Hematopoietic multipotent progenitor cell treated with erythropoietin and hydrocortisone succinate and interleukin-3 and kit ligand, for 8 days (in vitro differentiated cells): ENCODE measurements at regions not wholly inside any gene's neighbourhood (a gene's known extent, or its start where the extent isn't known, plus 50 kb on each side); places are given as distances from the start of the nearest gene placed in this dataset.
"Not testable (repeated sequence)": the region's sequence is repeated elsewhere in the genome, so short reads cannot be mapped to it uniquely, and the experiment has no call there.

Source experiments
- DNase-seq: peaks from one replicate; pipeline ENCODE4 v3.0.0-alpha.2; 2015

- DNase-seq: no peak
Observed at GRCh38 chr5:171543148-171543815, 123.8 kb downstream of the FGF18 start.

- no peak for DNase-seq
Observed at GRCh38 chr5:171544913-171545765, 125.7 kb downstream of the FGF18 start.

- no peak for DNase-seq
Observed at GRCh38 chr5:171549274-171549673, 129.8 kb downstream of the FGF18 start.

- not testable (repeated sequence) for DNase-seq
Observed at GRCh38 chr5:171553817-171554216, 134.4 kb downstream of the FGF18 start.

- no peak for DNase-seq
Observed at GRCh38 chr5:171555160-171555559, 135.7 kb downstream of the FGF18 start.

GRCh38 chr5:171562822-171563221 lies 143.4 kb downstream of the FGF18 start:
- no peak for DNase-seq

- no peak for DNase-seq
Observed at GRCh38 chr5:171568389-171568788, 148.9 kb downstream of the FGF18 start.

- no peak for DNase-seq
Observed at GRCh38 chr5:171569065-171569712, 149.7 kb downstream of the FGF18 start.

- DNase-seq: no peak
Observed at GRCh38 chr5:171570244-171570825, 150.9 kb downstream of the FGF18 start.

- no peak for DNase-seq
Observed at GRCh38 chr5:171571663-171572062, 152.2 kb downstream of the FGF18 start.

- no peak for DNase-seq
Observed at GRCh38 chr5:171573021-171573420, 153.6 kb downstream of the FGF18 start.

GRCh38 chr5:171573451-171574225 lies 154.2 kb downstream of the FGF18 start:
- no peak for DNase-seq

GRCh38 chr5:171574376-171574775 lies 154.9 kb downstream of the FGF18 start:
- DNase-seq: no peak

GRCh38 chr5:171575386-171575785 lies 155.9 kb downstream of the FGF18 start:
- no peak for DNase-seq

GRCh38 chr5:171575808-171576207 lies 156.4 kb downstream of the FGF18 start:
- no peak for DNase-seq

GRCh38 chr5:171577042-171577758 lies 157.8 kb downstream of the FGF18 start:
- no peak for DNase-seq

- DNase-seq: no peak
Observed at GRCh38 chr5:171578049-171578828, 158.8 kb downstream of the FGF18 start.

- no peak for DNase-seq
Observed at GRCh38 chr5:171578829-171579491, 159.5 kb downstream of the FGF18 start.

- DNase-seq: no peak
Observed at GRCh38 chr5:171579976-171580411, 160.5 kb downstream of the FGF18 start.

- DNase-seq: no peak
Observed at GRCh38 chr5:171580502-171581265, 161.2 kb downstream of the FGF18 start.
